Gastrocnemius medialis (tissue), 4 donors: ENCODE measurements at regions not wholly inside any gene's neighbourhood (a gene's known extent, or its start where the extent isn't known, plus 50 kb on each side); places are given as distances from the start of the nearest gene placed in this dataset.

ENCODE experiments used
- CTCF ChIP-seq, 5 experiments: fragments of 450-650 bp in 3 of 5; fragments of 200-600 bp in 2 of 5; sonication (generic) in 2 of 5; IDR thresholded peaks in 4 of 5; conservative IDR thresholded peaks in 1 of 5; 1 replicate in 4 of 5; 2 replicates in 1 of 5; pipeline ENCODE4 v1.5.1; 2016 to 2019; ENCODE audit warnings: antibody characterized with exemption in 5 of 5, mild to moderate bottlenecking in 3 of 5, moderate library complexity in 3 of 5
- POLR2A ChIP-seq, 2 donors: fragments of 450-650 bp; IDR thresholded peaks; one replicate each; pipeline ENCODE4 v1.6.1; 2017; ENCODE audit warnings: antibody characterized with exemption in 2 of 2, mild to moderate bottlenecking in 2 of 2, moderate library complexity in 2 of 2

GRCh38 chrX:80170581-80170980, 156.0 kb downstream of the TBX22 start:
- TF ChIP-seq CTCF (IDR thresholded peaks at IDR 0.05 in 4 of 5, conservative IDR thresholded peaks at IDR 0.05 in 1 of 5) (no peak), POLR2A (IDR thresholded peaks at IDR 0.05) (no peak)
